Stomach smooth muscle (tissue), 2 donors: ENCODE measurements at regions not wholly inside any gene's neighbourhood (a gene's known extent, or its start where the extent isn't known, plus 50 kb on each side); places are given as distances from the start of the nearest gene placed in this dataset.

Experiments used
- H3K27ac ChIP-seq: one replicate; pipeline ENCODE4 v1.7.0; 2013; ENCODE audit warnings: mild to moderate bottlenecking, low read length, inconsistent platforms
- H3K27me3 ChIP-seq, 2 donors: one replicate each; pipeline ENCODE4 v1.7.0; 2013; ENCODE audit warnings: low read length in 2 of 2; ENCODE audit not compliant: insufficient read depth in 2 of 2, control insufficient read depth in 1 of 2
- H3K36me3 ChIP-seq, 2 donors: one replicate each; pipeline ENCODE4 v1.7.0; 2013; ENCODE audit warnings: low read length in 2 of 2; ENCODE audit not compliant: control insufficient read depth in 2 of 2, insufficient read depth in 2 of 2
- H3K4me1 ChIP-seq: one replicate; pipeline ENCODE4 v1.7.0; 2013; ENCODE audit warnings: low read length; ENCODE audit not compliant: control insufficient read depth, insufficient read depth
- H3K4me3 ChIP-seq, 2 donors: one replicate each; pipeline ENCODE4 v1.7.0; 2013; ENCODE audit warnings: low read length in 2 of 2
- H3K9ac ChIP-seq, 2 donors: one replicate each; pipeline ENCODE4 v1.7.0; 2013; ENCODE audit warnings: low read length in 2 of 2, mild to moderate bottlenecking in 1 of 2
- H3K9me3 ChIP-seq, 2 donors: one replicate each; pipeline ENCODE4 v1.7.0; 2013; ENCODE audit warnings: low read length in 2 of 2; ENCODE audit not compliant: control insufficient read depth in 2 of 2
- donor health status: healthy.
- donor health status: Pancreatic carcinoma.

- no peak overlapping the region for H3K27ac ChIP-seq
- no peak overlapping the region for H3K9ac ChIP-seq
- no peaks in the 10 kb centered on the region for H3K36me3 ChIP-seq
- no peaks in the 10 kb centered on the region for H3K27me3 ChIP-seq
- no peaks in the 10 kb centered on the region for H3K4me1 ChIP-seq
- no peaks in the 10 kb centered on the region for H3K9me3 ChIP-seq
- no peak overlapping the region for H3K4me3 ChIP-seq
These were observed 123.6 kb upstream of the MID1 start for GRCh38 chrX:10744007-10744406.

- Histone ChIP-seq H3K27ac (no peak overlapping the region), H3K4me1 (no peaks in the 10 kb centered on the region), H3K27me3 (no peaks in the 10 kb centered on the region), H3K9me3 (no peaks in the 10 kb centered on the region), H3K9ac (no peak overlapping the region), H3K36me3 (no peaks in the 10 kb centered on the region), H3K4me3 (no peak overlapping the region)
These were observed 127.6 kb upstream of the MID1 start for GRCh38 chrX:10747975-10748374.

GRCh38 chrX:10749113-10749512 is 128.7 kb upstream of the MID1 start:
- no peak overlapping the region for H3K4me3 ChIP-seq
- no peaks in the 10 kb centered on the region for H3K27me3 ChIP-seq
- no peaks in the 10 kb centered on the region for H3K9me3 ChIP-seq
- H3K27ac ChIP-seq: no peak overlapping the region
- no peak overlapping the region for H3K9ac ChIP-seq
- no peaks in the 10 kb centered on the region for H3K36me3 ChIP-seq
- H3K4me1 ChIP-seq: no peaks in the 10 kb centered on the region

GRCh38 chrX:10750581-10750980 is 130.2 kb upstream of the MID1 start:
- H3K27ac ChIP-seq: no peak overlapping the region
- H3K4me1 ChIP-seq: no peaks in the 10 kb centered on the region
- no peak overlapping the region for H3K9ac ChIP-seq
- H3K4me3 ChIP-seq: no peak overlapping the region
- H3K9me3 ChIP-seq: no peaks in the 10 kb centered on the region
- no peaks in the 10 kb centered on the region for H3K27me3 ChIP-seq
- no peaks in the 10 kb centered on the region for H3K36me3 ChIP-seq

GRCh38 chrX:10753116-10753515 is 132.7 kb upstream of the MID1 start:
- H3K27me3 ChIP-seq: no peaks in the 10 kb centered on the region
- H3K9me3 ChIP-seq: no peaks in the 10 kb centered on the region
- H3K36me3 ChIP-seq: no peaks in the 10 kb centered on the region
- H3K27ac ChIP-seq: no peak overlapping the region
- no peak overlapping the region for H3K9ac ChIP-seq
- no peak overlapping the region for H3K4me3 ChIP-seq
- peaks cover 3% of the 10 kb centered on the region for H3K4me1 ChIP-seq

- Histone ChIP-seq H3K27ac (no peak overlapping the region), H3K4me3 (no peak overlapping the region), H3K4me1 (peaks cover 3% of the 10 kb centered on the region), H3K36me3 (no peaks in the 10 kb centered on the region), H3K9ac (no peak overlapping the region), H3K9me3 (no peaks in the 10 kb centered on the region), H3K27me3 (no peaks in the 10 kb centered on the region)
These were observed 134.1 kb upstream of the MID1 start for GRCh38 chrX:10754445-10754844.

GRCh38 chrX:10755439-10756334 is 135.3 kb upstream of the MID1 start:
- H3K4me1 ChIP-seq: peaks cover 3% of the 10 kb centered on the region
- no peaks in the 10 kb centered on the region for H3K9me3 ChIP-seq
- H3K27me3 ChIP-seq: no peaks in the 10 kb centered on the region
- no peak overlapping the region for H3K9ac ChIP-seq
- H3K4me3 ChIP-seq: peak overlapping the region in 1 of 2 donors; percentile 23
- H3K36me3 ChIP-seq: no peaks in the 10 kb centered on the region
- H3K27ac ChIP-seq: no peak overlapping the region

GRCh38 chrX:10756441-10756840 is 136.1 kb upstream of the MID1 start:
- H3K4me3 ChIP-seq: no peak overlapping the region
- no peaks in the 10 kb centered on the region for H3K9me3 ChIP-seq
- no peaks in the 10 kb centered on the region for H3K27me3 ChIP-seq
- no peaks in the 10 kb centered on the region for H3K36me3 ChIP-seq
- peaks cover 3% of the 10 kb centered on the region for H3K4me1 ChIP-seq
- no peak overlapping the region for H3K27ac ChIP-seq
- no peak overlapping the region for H3K9ac ChIP-seq

GRCh38 chrX:10759141-10759799 is 138.9 kb upstream of the MID1 start:
- no peak overlapping the region for H3K27ac ChIP-seq
- no peaks in the 10 kb centered on the region for H3K36me3 ChIP-seq
- no peaks in the 10 kb centered on the region for H3K9me3 ChIP-seq
- H3K4me1 ChIP-seq: peaks cover 3% of the 10 kb centered on the region
- H3K27me3 ChIP-seq: no peaks in the 10 kb centered on the region
- no peak overlapping the region for H3K9ac ChIP-seq
- no peak overlapping the region for H3K4me3 ChIP-seq

GRCh38 chrX:10761447-10761846 is 141.1 kb upstream of the MID1 start:
- Histone ChIP-seq H3K9ac (no peak overlapping the region), H3K36me3 (no peaks in the 10 kb centered on the region), H3K27me3 (no peaks in the 10 kb centered on the region), H3K4me1 (peaks cover 2% of the 10 kb centered on the region), H3K4me3 (no peak overlapping the region), H3K9me3 (no peaks in the 10 kb centered on the region), H3K27ac (no peak overlapping the region)

GRCh38 chrX:10769195-10769594 is 148.8 kb upstream of the MID1 start:
- Histone ChIP-seq H3K27me3 (no peaks in the 10 kb centered on the region), H3K27ac (no peak overlapping the region), H3K4me1 (no peaks in the 10 kb centered on the region), H3K4me3 (no peak overlapping the region), H3K9ac (no peak overlapping the region), H3K9me3 (no peaks in the 10 kb centered on the region), H3K36me3 (no peaks in the 10 kb centered on the region)
